Left forelimb (tissue), 1 donor: ENCODE measurements at regions not wholly inside any gene's neighbourhood (a gene's known extent, or its start where the extent isn't known, plus 50 kb on each side); places are given as distances from the start of the nearest gene placed in this dataset.

Experiments
- DNase-seq: peaks from one replicate; pipeline ENCODE4 v3.0.0-alpha.2; 2018; ENCODE audit warnings: low spot score

GRCh38 chr14:101706509-101707067, 54.9 kb upstream of the PPP2R5C start:
- DNase-seq: no peak

- no peak for DNase-seq
Measured at GRCh38 chr14:101707068-101707842, 54.3 kb upstream of the PPP2R5C start.

- DNase-seq: no peak
Measured at GRCh38 chr14:101707863-101708620, 53.5 kb upstream of the PPP2R5C start.

GRCh38 chr14:101708853-101709532, 52.5 kb upstream of the PPP2R5C start:
- no peak for DNase-seq

GRCh38 chr14:101709533-101709881, 52.0 kb upstream of the PPP2R5C start:
- no peak for DNase-seq

- no peak for DNase-seq
Measured at GRCh38 chr14:101709962-101710931, 51.3 kb upstream of the PPP2R5C start.

DNA sequence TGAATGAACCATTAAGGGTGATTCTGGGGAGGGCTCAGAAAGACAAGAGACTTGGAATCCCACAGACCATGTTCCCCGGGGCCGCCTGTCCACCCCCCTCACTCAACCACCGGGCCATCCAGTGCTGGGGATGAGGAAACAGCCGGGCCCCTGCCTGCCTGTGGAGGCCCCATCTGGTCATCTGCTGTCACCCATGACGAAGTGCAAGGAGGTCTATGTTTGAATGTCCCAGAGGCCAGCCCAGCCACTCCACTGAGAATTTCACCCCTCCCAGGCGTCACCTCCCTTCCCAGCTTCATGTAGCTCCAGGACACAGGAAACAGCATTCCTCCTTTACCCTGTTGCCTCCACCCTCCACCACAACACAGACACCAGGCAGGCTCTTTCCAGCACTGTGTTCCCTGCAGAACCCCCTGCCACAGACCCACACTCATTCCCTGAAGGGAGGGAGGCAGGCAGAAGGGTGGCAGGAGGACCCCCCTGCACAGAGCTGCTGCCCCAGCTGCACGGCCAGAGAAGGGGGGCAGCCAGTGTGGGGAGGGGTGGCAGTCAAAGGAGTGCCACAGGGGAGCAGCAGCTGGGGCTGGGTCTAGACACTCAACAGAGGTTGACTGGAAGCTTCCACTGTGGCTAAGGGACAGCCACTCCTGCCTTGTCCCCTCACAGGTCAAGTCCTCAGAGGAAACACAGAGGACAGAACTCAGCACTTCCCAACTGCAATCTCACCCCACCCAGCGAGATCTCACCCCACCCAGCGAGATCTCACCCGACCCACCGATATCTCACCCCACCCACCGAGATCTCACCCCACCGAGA, 50.3 kb upstream of the PPP2R5C start:
- DNase-seq: no peak
